K562 (cell line): ENCODE measurements at regions not wholly inside any gene's neighbourhood (a gene's known extent, or its start where the extent isn't known, plus 50 kb on each side); places are given as distances from the start of the nearest gene placed in this dataset.

Source experiments
- CTCF ChIP-seq, 3 experiments: IDR thresholded peaks in 2 of 3; conservative IDR thresholded peaks in 1 of 3; 2 replicates each; pipeline ENCODE4 v1.5.1; 2011 to 2012; ENCODE audit warnings: low read length in 3 of 3, mild to moderate bottlenecking in 3 of 3, control low read depth in 2 of 3, improper control_type of control experiment in 1 of 3, inconsistent platforms in 1 of 3, low read depth in 1 of 3, mixed read lengths in 1 of 3, moderate library complexity in 1 of 3; ENCODE audit not compliant: insufficient read depth in 2 of 3
- NFYB ChIP-seq: IDR thresholded peaks from 2 replicates; pipeline ENCODE4 v1.6.1; 2011; ENCODE audit warnings: mild to moderate bottlenecking, moderate library complexity; ENCODE audit not compliant: insufficient read length; ENCODE audit errors: extremely low read depth
- POLR2AphosphoS2 ChIP-seq: IDR thresholded peaks from 2 replicates; pipeline ENCODE4 v1.6.1; 2012; ENCODE audit warnings: low read length, improper control_type of control experiment
- TAF1 ChIP-seq: IDR thresholded peaks from 2 replicates; pipeline ENCODE4 v1.6.1; 2011; ENCODE audit warnings: mild to moderate bottlenecking, low read length, moderate library complexity; ENCODE audit not compliant: insufficient read depth, control insufficient read depth, severe bottlenecking; ENCODE audit errors: extremely low read depth
- THRAP3 ChIP-seq: fragments of 450-650 bp; IDR thresholded peaks from 2 replicates; pipeline ENCODE4 v1.6.1; 2016; ENCODE audit warnings: mild to moderate bottlenecking, inconsistent platforms, borderline replicate concordance
- ZBTB33 ChIP-seq: sonication (generic); formaldehyde crosslinking; IDR thresholded peaks from 2 replicates; pipeline ENCODE4 v1.8.1; 2023; ENCODE audit warnings: mild to moderate bottlenecking, missing genetic modification reagents
- ZC3H4 ChIP-seq: sonication (generic); formaldehyde crosslinking; IDR thresholded peaks from 2 replicates; pipeline ENCODE4 v1.9.0; 2021; ENCODE audit warnings: missing genetic modification reagents, borderline replicate concordance
- ZNF121 ChIP-seq: sonication (generic); formaldehyde crosslinking; conservative IDR thresholded peaks from 2 replicates; pipeline ENCODE4 v1.8.0; 2022; ENCODE audit warnings: missing genetic modification reagents
- ZNF449 ChIP-seq: fragments of 250-450 bp; sonication (Bioruptor Pico); IDR thresholded peaks from 2 replicates; pipeline ENCODE4 v1.8.0; 2022; ENCODE audit warnings: moderate library complexity, mild to moderate bottlenecking, inconsistent platforms

GRCh38 chr5:2370626-2371418 lies 380.7 kb downstream of the IRX2 start:
- TF ChIP-seq ZNF449 (CRISPR knock-in tag) (no peak), THRAP3 (no peak), NFYB (no peak), ZC3H4 (CRISPR knock-in tag) (no peak), ZNF121 (CRISPR knock-in tag) (no peak), CTCF (IDR thresholded peaks at IDR 0.05 in 2 of 3, conservative IDR thresholded peaks at IDR 0.05 in 1 of 3; ENCODE audit: insufficient read depth in 2 of 3, low read depth in 1 of 3, low read length in 3 of 3) (no peak), ZBTB33 (CRISPR knock-in tag) (no peak), POLR2AphosphoS2 (no peak), TAF1 (no peak)
